ENCODE measurements at regions not wholly inside any gene's neighbourhood (a gene's known extent, or its start where the extent isn't known, plus 50 kb on each side); places are given as distances from the start of the nearest gene placed in this dataset.

DNA sequence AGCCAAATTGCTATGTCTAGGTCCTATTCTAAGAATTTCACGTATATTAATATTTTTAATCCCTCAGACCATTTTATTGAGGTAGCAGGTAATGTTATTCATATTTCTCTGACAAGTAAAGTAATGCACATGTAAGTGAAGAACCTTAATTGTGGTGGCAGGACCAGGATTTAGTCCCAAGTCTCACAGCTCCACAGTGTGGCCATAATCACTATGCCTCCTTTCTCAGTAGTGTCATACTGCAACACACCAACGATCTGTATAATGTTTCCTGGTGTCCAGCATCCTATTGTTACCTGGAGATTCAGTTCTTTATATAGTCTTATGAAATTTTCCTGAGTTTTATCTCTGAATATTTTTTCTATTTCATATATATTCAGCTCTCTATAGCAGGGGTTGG, 340.3 kb downstream of the OLFM4 start:
- no peak overlapping the region for H3K9ac ChIP-seq (ENCODE audit: low read length)
- H3K4me1 ChIP-seq (ENCODE audit: control insufficient read depth, insufficient read depth, low read length): peaks cover 9% of the 10 kb centered on the region
- H3K4me3 ChIP-seq (ENCODE audit: low read depth, low read length): no peak overlapping the region
- H3K27me3 ChIP-seq (ENCODE audit: control insufficient read depth, insufficient read depth, low read length): no peaks in the 10 kb centered on the region
- no peaks in the 10 kb centered on the region for H3K36me3 ChIP-seq (ENCODE audit: control insufficient read depth, insufficient read depth, low read length)
- no peaks in the 10 kb centered on the region for H3K9me3 ChIP-seq (ENCODE audit: control insufficient read depth, insufficient read depth, low read depth, low read length)
- no peak overlapping the region for H3K27ac ChIP-seq (ENCODE audit: low read depth, low read length)

DNA sequence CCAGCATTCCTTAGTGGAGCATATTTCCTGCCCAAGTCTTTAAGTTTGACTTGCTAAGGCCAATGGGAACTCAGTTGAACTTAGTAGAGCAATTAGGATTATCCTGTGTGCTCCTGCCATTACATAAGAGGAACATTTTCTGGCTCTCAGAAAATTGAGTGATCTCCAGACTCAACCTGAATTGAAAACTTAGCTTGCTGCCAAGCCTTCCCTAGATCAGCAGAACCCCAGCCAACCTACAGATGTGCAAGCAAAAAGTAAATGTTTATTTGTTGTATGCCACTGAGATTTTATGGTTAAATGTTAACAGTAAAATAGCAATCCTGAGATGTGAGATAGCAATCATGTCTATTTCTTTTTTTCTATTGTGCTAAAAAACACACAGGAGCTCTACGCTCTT, 350.9 kb downstream of the OLFM4 start:
- no peaks in the 10 kb centered on the region for H3K27me3 ChIP-seq (ENCODE audit: control insufficient read depth, insufficient read depth, low read length)
- H3K4me3 ChIP-seq (ENCODE audit: low read depth, low read length): no peak overlapping the region
- 0 out of 2 replicates have a peak, but pooled peaks cover 3% of the 10 kb centered on the region for H3K4me1 ChIP-seq (ENCODE audit: control insufficient read depth, insufficient read depth, low read length)
- H3K9me3 ChIP-seq (ENCODE audit: control insufficient read depth, insufficient read depth, low read depth, low read length): no peaks in the 10 kb centered on the region
- no peak overlapping the region for H3K9ac ChIP-seq (ENCODE audit: low read length)
- no peak overlapping the region for H3K27ac ChIP-seq (ENCODE audit: low read depth, low read length)
- no peaks in the 10 kb centered on the region for H3K36me3 ChIP-seq (ENCODE audit: control insufficient read depth, insufficient read depth, low read length)

GRCh38 chr13:53382008-53382407, 353.4 kb downstream of the OLFM4 start:
- no peaks in the 10 kb centered on the region for H3K9me3 ChIP-seq (ENCODE audit: control insufficient read depth, insufficient read depth, low read depth, low read length)
- no peaks in the 10 kb centered on the region for H3K27me3 ChIP-seq (ENCODE audit: control insufficient read depth, insufficient read depth, low read length)
- H3K9ac ChIP-seq (ENCODE audit: low read length): no peak overlapping the region
- H3K36me3 ChIP-seq (ENCODE audit: control insufficient read depth, insufficient read depth, low read length): no peaks in the 10 kb centered on the region
- no peak overlapping the region for H3K4me3 ChIP-seq (ENCODE audit: low read depth, low read length)
- H3K27ac ChIP-seq (ENCODE audit: low read depth, low read length): no peak overlapping the region
- H3K4me1 ChIP-seq (ENCODE audit: control insufficient read depth, insufficient read depth, low read length): 0 out of 2 replicates have a peak, but pooled peaks cover 3% of the 10 kb centered on the region

DNA sequence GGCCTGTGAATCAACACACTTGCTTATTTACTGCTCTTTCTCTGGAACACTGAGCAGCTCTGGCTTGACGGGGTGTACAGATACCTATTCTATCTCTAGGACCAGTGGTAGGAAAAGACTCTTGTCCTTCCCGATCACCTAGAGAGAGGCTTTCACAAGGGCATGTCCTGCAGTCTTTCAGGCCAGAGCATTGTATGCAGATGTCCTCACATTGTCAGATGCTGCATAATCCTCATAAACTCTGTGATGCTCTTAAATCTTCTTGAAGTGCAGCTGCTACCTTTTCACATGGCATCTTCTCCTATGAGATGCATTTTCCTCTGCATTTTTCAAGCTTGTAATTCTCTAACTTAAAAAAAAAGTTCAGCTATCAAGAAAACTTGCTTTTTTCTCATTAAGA, 369.4 kb downstream of the OLFM4 start:
- Histone ChIP-seq H3K27me3 (ENCODE audit: control insufficient read depth, insufficient read depth, low read length) (no peaks in the 10 kb centered on the region), H3K4me3 (ENCODE audit: low read depth, low read length) (no peak overlapping the region), H3K9ac (ENCODE audit: low read length) (no peak overlapping the region), H3K36me3 (ENCODE audit: control insufficient read depth, insufficient read depth, low read length) (no peaks in the 10 kb centered on the region), H3K27ac (ENCODE audit: low read depth, low read length) (no peak overlapping the region), H3K4me1 (ENCODE audit: control insufficient read depth, insufficient read depth, low read length) (peaks cover 9% of the 10 kb centered on the region; the same call in 1 of the 2 replicates), H3K9me3 (ENCODE audit: control insufficient read depth, insufficient read depth, low read depth, low read length) (no peaks in the 10 kb centered on the region)

- Histone ChIP-seq H3K9ac (ENCODE audit: low read length) (no peak overlapping the region), H3K4me3 (ENCODE audit: low read depth, low read length) (no peak overlapping the region), H3K4me1 (ENCODE audit: control insufficient read depth, insufficient read depth, low read length) (no peaks in the 10 kb centered on the region), H3K27ac (ENCODE audit: low read depth, low read length) (no peak overlapping the region), H3K9me3 (ENCODE audit: control insufficient read depth, insufficient read depth, low read depth, low read length) (no peaks in the 10 kb centered on the region), H3K27me3 (ENCODE audit: control insufficient read depth, insufficient read depth, low read length) (no peaks in the 10 kb centered on the region), H3K36me3 (ENCODE audit: control insufficient read depth, insufficient read depth, low read length) (no peaks in the 10 kb centered on the region)
Measured at GRCh38 chr13:53405616-53406015, 377.0 kb downstream of the OLFM4 start.

DNA sequence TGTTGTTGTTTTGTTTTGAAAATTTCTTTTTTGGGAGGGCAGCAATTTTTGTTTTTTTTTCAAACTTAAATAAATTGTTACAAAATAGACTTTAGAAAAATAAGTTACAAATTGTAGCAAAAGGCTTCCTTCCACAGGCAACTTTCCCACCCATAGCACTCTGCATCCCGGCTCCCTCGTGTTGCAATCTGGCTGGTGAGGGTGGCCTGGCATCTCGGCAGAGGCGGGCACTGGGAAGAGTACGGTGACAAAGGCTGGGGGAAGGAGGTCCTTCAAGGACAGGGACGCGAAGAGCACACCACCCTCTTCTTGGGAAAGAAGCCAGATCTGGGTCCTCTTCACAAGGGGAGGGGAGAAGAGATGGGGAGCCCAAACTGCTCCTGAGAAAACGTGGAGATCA, 379.7 kb downstream of the OLFM4 start:
- H3K36me3 ChIP-seq (ENCODE audit: control insufficient read depth, insufficient read depth, low read length): no peaks in the 10 kb centered on the region
- H3K9ac ChIP-seq (ENCODE audit: low read length): no peak overlapping the region
- H3K4me3 ChIP-seq (ENCODE audit: low read depth, low read length): no peak overlapping the region
- H3K27me3 ChIP-seq (ENCODE audit: control insufficient read depth, insufficient read depth, low read length): no peaks in the 10 kb centered on the region
- H3K9me3 ChIP-seq (ENCODE audit: control insufficient read depth, insufficient read depth, low read depth, low read length): no peaks in the 10 kb centered on the region
- no peak overlapping the region for H3K27ac ChIP-seq (ENCODE audit: low read depth, low read length)
- H3K4me1 ChIP-seq (ENCODE audit: control insufficient read depth, insufficient read depth, low read length): no peaks in the 10 kb centered on the region; the same call in 1 of the 2 replicates

DNA sequence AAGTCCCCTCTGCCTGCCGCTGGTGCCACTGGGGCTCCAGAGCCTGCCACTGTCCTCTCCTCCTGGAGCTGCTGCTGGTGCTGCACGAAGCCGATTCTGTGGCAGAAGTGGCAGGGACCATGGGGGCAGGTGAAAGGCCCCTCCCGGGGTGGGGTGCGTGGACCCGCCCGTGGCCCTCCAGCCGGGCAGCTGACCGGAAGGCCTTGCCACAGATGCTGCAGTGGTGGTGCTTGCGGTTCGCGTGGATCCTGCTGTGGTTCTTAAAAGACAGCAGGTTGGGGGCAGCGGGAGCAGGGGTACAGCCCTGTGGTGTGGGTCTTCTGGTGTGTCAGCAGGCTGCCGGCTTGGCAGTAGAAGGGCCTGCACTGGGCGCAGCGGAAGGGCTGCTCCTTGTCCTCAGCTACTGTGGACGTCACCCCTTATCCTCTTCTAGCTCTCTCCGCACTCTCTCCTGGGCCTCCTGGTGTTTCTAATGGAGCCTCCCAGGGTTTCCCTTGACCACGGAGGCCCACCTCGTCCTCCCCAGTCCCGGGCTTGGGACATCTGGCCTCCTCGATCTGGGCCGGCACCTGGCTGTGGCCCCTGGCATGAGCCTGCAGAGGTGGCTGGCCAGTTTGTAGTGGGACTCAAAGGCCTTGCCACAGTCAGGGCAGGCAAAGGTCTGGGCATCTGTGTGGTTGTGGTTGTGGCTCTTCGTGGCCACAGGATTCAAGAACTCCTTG, 380.4 kb downstream of the OLFM4 start:
- Histone ChIP-seq H3K27ac (ENCODE audit: low read depth, low read length) (no peak overlapping the region), H3K9ac (ENCODE audit: low read length) (no peak overlapping the region), H3K9me3 (ENCODE audit: control insufficient read depth, insufficient read depth, low read depth, low read length) (no peaks in the 10 kb centered on the region), H3K4me1 (ENCODE audit: control insufficient read depth, insufficient read depth, low read length) (no peaks in the 10 kb centered on the region; the same call in 1 of the 2 replicates), H3K4me3 (ENCODE audit: low read depth, low read length) (no peak overlapping the region), H3K27me3 (ENCODE audit: control insufficient read depth, insufficient read depth, low read length) (no peaks in the 10 kb centered on the region), H3K36me3 (ENCODE audit: control insufficient read depth, insufficient read depth, low read length) (no peaks in the 10 kb centered on the region)

- Histone ChIP-seq H3K27ac (ENCODE audit: low read depth, low read length) (no peak overlapping the region), H3K9ac (ENCODE audit: low read length) (no peak overlapping the region), H3K27me3 (ENCODE audit: control insufficient read depth, insufficient read depth, low read length) (no peaks in the 10 kb centered on the region), H3K4me1 (ENCODE audit: control insufficient read depth, insufficient read depth, low read length) (no peaks in the 10 kb centered on the region; the same call in 1 of the 2 replicates), H3K36me3 (ENCODE audit: control insufficient read depth, insufficient read depth, low read length) (no peaks in the 10 kb centered on the region), H3K4me3 (ENCODE audit: low read depth, low read length) (no peak overlapping the region), H3K9me3 (ENCODE audit: control insufficient read depth, insufficient read depth, low read depth, low read length) (no peaks in the 10 kb centered on the region)
Measured at GRCh38 chr13:53411463-53411862, 382.9 kb downstream of the OLFM4 start.

DNA sequence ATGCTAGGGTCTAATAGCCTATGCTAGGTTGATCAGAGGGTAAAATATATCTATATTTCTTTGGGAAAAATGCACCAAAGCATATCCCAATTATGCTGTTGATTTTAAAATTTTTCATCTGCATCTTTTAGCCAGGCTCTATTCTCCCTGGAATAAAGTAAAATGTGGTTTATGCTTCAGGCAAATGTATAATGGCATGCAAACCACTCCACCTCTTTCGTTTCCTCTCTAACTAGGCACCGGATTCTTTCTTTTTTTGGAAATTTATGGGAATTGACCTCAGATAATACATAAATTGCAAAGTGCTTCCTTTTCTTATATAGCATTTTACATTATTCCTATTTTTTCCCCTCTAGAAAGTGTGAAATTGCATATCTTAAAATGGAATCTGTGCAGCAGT, 386.5 kb downstream of the OLFM4 start:
- no peaks in the 10 kb centered on the region for H3K9me3 ChIP-seq (ENCODE audit: control insufficient read depth, insufficient read depth, low read depth, low read length)
- H3K27ac ChIP-seq (ENCODE audit: low read depth, low read length): no peak overlapping the region
- H3K4me1 ChIP-seq (ENCODE audit: control insufficient read depth, insufficient read depth, low read length): no peaks in the 10 kb centered on the region; the same call in 1 of the 2 replicates
- no peaks in the 10 kb centered on the region for H3K27me3 ChIP-seq (ENCODE audit: control insufficient read depth, insufficient read depth, low read length)
- no peak overlapping the region for H3K9ac ChIP-seq (ENCODE audit: low read length)
- H3K36me3 ChIP-seq (ENCODE audit: control insufficient read depth, insufficient read depth, low read length): no peaks in the 10 kb centered on the region
- no peak overlapping the region for H3K4me3 ChIP-seq (ENCODE audit: low read depth, low read length)

GRCh38 chr13:53417601-53418000, 389.0 kb downstream of the OLFM4 start:
- H3K27me3 ChIP-seq (ENCODE audit: control insufficient read depth, insufficient read depth, low read length): no peaks in the 10 kb centered on the region
- no peak overlapping the region for H3K27ac ChIP-seq (ENCODE audit: low read depth, low read length)
- no peak overlapping the region for H3K9ac ChIP-seq (ENCODE audit: low read length)
- no peaks in the 10 kb centered on the region for H3K4me1 ChIP-seq (ENCODE audit: control insufficient read depth, insufficient read depth, low read length)
- no peaks in the 10 kb centered on the region for H3K9me3 ChIP-seq (ENCODE audit: control insufficient read depth, insufficient read depth, low read depth, low read length)
- no peak overlapping the region for H3K4me3 ChIP-seq (ENCODE audit: low read depth, low read length)
- H3K36me3 ChIP-seq (ENCODE audit: control insufficient read depth, insufficient read depth, low read length): no peaks in the 10 kb centered on the region

- no peaks in the 10 kb centered on the region for H3K36me3 ChIP-seq (ENCODE audit: control insufficient read depth, insufficient read depth, low read length)
- H3K4me3 ChIP-seq (ENCODE audit: low read depth, low read length): no peak overlapping the region
- no peaks in the 10 kb centered on the region for H3K4me1 ChIP-seq (ENCODE audit: control insufficient read depth, insufficient read depth, low read length)
- no peaks in the 10 kb centered on the region for H3K9me3 ChIP-seq (ENCODE audit: control insufficient read depth, insufficient read depth, low read depth, low read length)
- H3K9ac ChIP-seq (ENCODE audit: low read length): no peak overlapping the region
- no peaks in the 10 kb centered on the region for H3K27me3 ChIP-seq (ENCODE audit: control insufficient read depth, insufficient read depth, low read length)
- no peak overlapping the region for H3K27ac ChIP-seq (ENCODE audit: low read depth, low read length)
Measured at GRCh38 chr13:53422415-53422814, 393.8 kb downstream of the OLFM4 start.

Measured in HUES6 (cell line).